ENCODE measurements at regions not wholly inside any gene's neighbourhood (a gene's known extent, or its start where the extent isn't known, plus 50 kb on each side); places are given as distances from the start of the nearest gene placed in this dataset.

- TF ChIP-seq SIX5 (IDR thresholded peaks at IDR 0.05; ENCODE audit: low read depth, low read length), result no peak
- no peak for TF ChIP-seq TAF7 (optimal IDR thresholded peaks at IDR 0.05; ENCODE audit: borderline replicate concordance, low read depth, low read length)
- no peak for TF ChIP-seq CTCF (IDR thresholded peaks at IDR 0.05; ENCODE audit: control extremely low read depth in 1 of 3, insufficient read depth in 1 of 3, low read depth in 1 of 3, low read length in 3 of 3)
- no peak for TF ChIP-seq BRCA1 (IDR thresholded peaks at IDR 0.05; ENCODE audit: low read depth, low read length)
- no peak for TF ChIP-seq SUZ12 (IDR thresholded peaks at IDR 0.05; ENCODE audit: low read length)
These were observed 154.4 kb downstream of the ERCC6L2 start for GRCh38 chr9:96029722-96030530.
